H1 (cell line): ENCODE measurements at regions not wholly inside any gene's neighbourhood (a gene's known extent, or its start where the extent isn't known, plus 50 kb on each side); places are given as distances from the start of the nearest gene placed in this dataset.

ENCODE experiments used
- CTCF ChIA-PET: fragments of 300-600 bp; sonication (Branson Sonifier 250); formaldehyde crosslinking; loops from one replicate; lab custom pipeline; 2021; ENCODE audit not compliant: partially characterized antibody; lab: Charles Lee
- POLR2A ChIA-PET: fragments of 300-600 bp; sonication (Branson Sonifier 250); formaldehyde crosslinking; loops from one replicate; lab custom pipeline; 2021; ENCODE audit warnings: inconsistent platforms; ENCODE audit not compliant: partially characterized antibody; lab: Charles Lee
- DNase-seq, 2 experiments: peaks; one replicate each; pipeline versions ENCODE4 v3.0.0 to v3.0.0-alpha.2; 2010 to 2022; ENCODE audit warnings: low spot score in 2 of 2, low read depth in 1 of 2, mixed read lengths in 1 of 2
- FAIRE-seq: peaks from 2 replicates; lab custom pipeline; 2011; peaks lifted over from hg19 to GRCh38; lab: Jason Lieb, UNC
- H2AFZ ChIP-seq: 2 replicates; pipeline ENCODE4 v1.8.1; 2012; ENCODE audit warnings: low read length, inconsistent platforms
- H2AK5ac ChIP-seq: 2 replicates; pipeline ENCODE4 v1.6.1; 2013; ENCODE audit warnings: low read depth, low read length
- H2BK120ac ChIP-seq: replicated peaks from 2 replicates; pipeline ENCODE3; 2013; ENCODE audit warnings: low read depth, low read length, inconsistent platforms
- H2BK12ac ChIP-seq: 2 replicates; pipeline ENCODE4 v1.6.1; 2013; ENCODE audit warnings: low read depth, low read length
- H2BK15ac ChIP-seq: 2 replicates; pipeline ENCODE4 v1.6.1; 2013; ENCODE audit warnings: low read length
- H2BK20ac ChIP-seq: 2 replicates; pipeline ENCODE4 v1.6.1; 2013; ENCODE audit warnings: low read length
- H2BK5ac ChIP-seq: 2 replicates; pipeline ENCODE4 v1.6.1; 2013; ENCODE audit warnings: low read depth, low read length
- H3K14ac ChIP-seq: 2 replicates; pipeline ENCODE4 v1.6.1; 2013; ENCODE audit warnings: inconsistent platforms; ENCODE audit not compliant: insufficient read length
- H3K18ac ChIP-seq: 2 replicates; pipeline ENCODE4 v1.6.1; 2013; ENCODE audit warnings: low read length; ENCODE audit errors: extremely low read depth
- H3K23ac ChIP-seq: 2 replicates; pipeline ENCODE4 v1.6.1; 2013; ENCODE audit warnings: inconsistent platforms; ENCODE audit not compliant: insufficient read length
- H3K23me2 ChIP-seq: 2 replicates; pipeline ENCODE4 v1.6.1; 2013; ENCODE audit warnings: low read depth, low read length
- H3K27ac ChIP-seq: 2 replicates; pipeline ENCODE4 v1.6.1; 2011; ENCODE audit warnings: low read depth, low read length, inconsistent platforms
- H3K27me3 ChIP-seq, 4 experiments: replicated peaks in 1 of 4; 1 replicate in 1 of 4; 2 replicates in 3 of 4; pipeline versions ENCODE4 v1.6.1 to v1.8.1; 2011 to 2013; ENCODE audit warnings: low read length in 3 of 4, mild to moderate bottlenecking in 3 of 4, inconsistent platforms in 2 of 4, mixed read lengths in 2 of 4, moderate library complexity in 1 of 4; ENCODE audit not compliant: control insufficient read depth in 3 of 4, insufficient read depth in 3 of 4; ENCODE audit errors: extremely low read depth in 1 of 4
- H3K36me3 ChIP-seq, 4 experiments: 2 replicates each; pipeline versions ENCODE4 v1.6.1 to v1.8.1; 2011 to 2013; ENCODE audit warnings: mild to moderate bottlenecking in 4 of 4, low read length in 3 of 4, moderate library complexity in 2 of 4, control low read depth in 1 of 4, inconsistent platforms in 1 of 4; ENCODE audit not compliant: insufficient read depth in 4 of 4, control insufficient read depth in 2 of 4
- H3K4ac ChIP-seq: replicated peaks from 2 replicates; pipeline ENCODE3; 2013; ENCODE audit warnings: low read length, low read depth, mixed read lengths, inconsistent platforms; ENCODE audit not compliant: insufficient read length
- H3K4me1 ChIP-seq, 4 experiments: replicated peaks in 1 of 4; 1 replicate in 1 of 4; 2 replicates in 3 of 4; pipeline versions ENCODE4 v1.6.1 to v1.8.1; 2011 to 2013; ENCODE audit warnings: low read length in 3 of 4, inconsistent platforms in 2 of 4, mixed read lengths in 1 of 4; ENCODE audit not compliant: insufficient read depth in 4 of 4, control insufficient read depth in 3 of 4
- H3K4me2 ChIP-seq, 2 experiments: 2 replicates each; pipeline versions ENCODE4 v1.6.1 to v1.8.1; 2011 to 2013; ENCODE audit warnings: low read depth in 2 of 2, low read length in 2 of 2, control low read depth in 1 of 2, inconsistent platforms in 1 of 2, mild to moderate bottlenecking in 1 of 2; ENCODE audit not compliant: insufficient read depth in 1 of 2
- H3K4me3 ChIP-seq, 4 experiments: fragments of 200-600, 300-600 bp in 1 of 4; sonication (generic), shearing (Covaris generic), sonication (Bioruptor Twin) in 1 of 4; 2 replicates each; pipeline versions ENCODE4 v1.5.1 to v1.8.1; 2011 to 2016; ENCODE audit warnings: low read length in 4 of 4, low read depth in 3 of 4, control low read depth in 2 of 4, inconsistent platforms in 2 of 4, mild to moderate bottlenecking in 2 of 4, mixed read lengths in 1 of 4, moderate library complexity in 1 of 4; ENCODE audit not compliant: insufficient read depth in 2 of 4; ENCODE audit errors: extremely low read depth in 1 of 4
- H3K56ac ChIP-seq: replicated peaks from 2 replicates; pipeline ENCODE3; 2013; ENCODE audit warnings: low read depth, mild to moderate bottlenecking, mixed read lengths, low read length, inconsistent platforms; ENCODE audit not compliant: insufficient read length
- H3K79me1 ChIP-seq: 2 replicates; pipeline ENCODE4 v1.6.1; 2013; ENCODE audit warnings: low read depth, low read length, control low read depth
- H3K79me2 ChIP-seq, 2 experiments: 2 replicates each; pipeline versions ENCODE4 v1.6.1 to v1.8.1; 2012 to 2013; ENCODE audit warnings: low read length in 2 of 2, mild to moderate bottlenecking in 2 of 2, inconsistent platforms in 1 of 2; ENCODE audit not compliant: insufficient read depth in 2 of 2, control insufficient read depth in 1 of 2
- H3K9ac ChIP-seq, 4 experiments: replicated peaks in 1 of 4; 1 replicate in 1 of 4; 2 replicates in 3 of 4; pipeline versions ENCODE4 v1.6.1 to v1.8.1; 2011 to 2013; ENCODE audit warnings: low read depth in 3 of 4, low read length in 3 of 4, control low read depth in 2 of 4, mild to moderate bottlenecking in 2 of 4, moderate library complexity in 2 of 4, inconsistent platforms in 1 of 4; ENCODE audit errors: extremely low read depth in 1 of 4
- H3K9me3 ChIP-seq, 2 experiments: 2 replicates each; pipeline versions ENCODE4 v1.6.1 to v1.8.1; 2012 to 2013; ENCODE audit warnings: mild to moderate bottlenecking in 2 of 2, moderate library complexity in 2 of 2, control low read depth in 1 of 2, inconsistent platforms in 1 of 2, low read depth in 1 of 2, low read length in 1 of 2, mixed read lengths in 1 of 2; ENCODE audit not compliant: insufficient read depth in 2 of 2
- H4K20me1 ChIP-seq, 2 experiments: replicated peaks in 1 of 2; 2 replicates each; pipeline versions ENCODE3 to v1.8.1; 2011 to 2013; ENCODE audit warnings: inconsistent platforms in 2 of 2, low read length in 2 of 2, mild to moderate bottlenecking in 1 of 2; ENCODE audit not compliant: insufficient read depth in 2 of 2, control insufficient read depth in 1 of 2
- H4K5ac ChIP-seq: 2 replicates; pipeline ENCODE4 v1.6.1; 2013; ENCODE audit warnings: low read length, low read depth, mixed read lengths, inconsistent platforms; ENCODE audit not compliant: insufficient read length
- H4K8ac ChIP-seq: 2 replicates; pipeline ENCODE4 v1.8.0; 2013; ENCODE audit warnings: mild to moderate bottlenecking, moderate library complexity, low read length, inconsistent platforms; ENCODE audit not compliant: insufficient read depth; ENCODE audit errors: extremely low read depth
- H4K91ac ChIP-seq: replicated peaks from 2 replicates; pipeline ENCODE3; 2013; ENCODE audit warnings: low read length, mixed read lengths, inconsistent platforms; ENCODE audit not compliant: insufficient read length
- ASH2L ChIP-seq: fragments of 200-600, 300-600 bp; sonication (generic); IDR thresholded peaks from one replicate; pipeline ENCODE4 v1.7.1; 2017; ENCODE audit warnings: low read length
- CTCF ChIP-seq, 3 experiments: IDR thresholded peaks; 1 replicate in 2 of 3; 2 replicates in 1 of 3; pipeline versions ENCODE4 v1.5.1 to v1.6.1; 2011; ENCODE audit warnings: low read length in 3 of 3, mild to moderate bottlenecking in 3 of 3, inconsistent platforms in 2 of 3, low read depth in 1 of 3, moderate library complexity in 1 of 3; ENCODE audit not compliant: insufficient read depth in 1 of 3; ENCODE audit errors: control extremely low read depth in 1 of 3
- FOSL1 ChIP-seq: IDR thresholded peaks from 2 replicates; pipeline ENCODE4 v1.6.1; 2011; ENCODE audit warnings: mild to moderate bottlenecking, low read depth, low read length, moderate library complexity; ENCODE audit not compliant: insufficient read depth
- KDM5A ChIP-seq: fragments of 200-600 bp; IDR thresholded peaks from 2 replicates; pipeline ENCODE4 v1.7.1; 2012; ENCODE audit warnings: mild to moderate bottlenecking, low read length, inconsistent platforms, mixed read lengths
- POLR2AphosphoS5 ChIP-seq: IDR thresholded peaks from 2 replicates; pipeline ENCODE4 v1.6.1; 2011; ENCODE audit warnings: low read depth, low read length
- RFX5 ChIP-seq: IDR thresholded peaks from 2 replicates; pipeline ENCODE4 v1.6.1; 2011; ENCODE audit warnings: low read depth, low read length, improper control_type of control experiment, borderline replicate concordance
- TAF7 ChIP-seq: optimal IDR thresholded peaks from 2 replicates; pipeline ENCODE3; 2011; ENCODE audit warnings: low read depth, mild to moderate bottlenecking, inconsistent platforms, low read length, moderate library complexity, borderline replicate concordance
- TBP ChIP-seq: IDR thresholded peaks from 2 replicates; pipeline ENCODE4 v1.6.1; 2011; ENCODE audit warnings: low read depth, low read length, improper control_type of control experiment
- TCF12 ChIP-seq: IDR thresholded peaks from 2 replicates; pipeline ENCODE4 v1.6.1; 2011; ENCODE audit warnings: low read depth, mild to moderate bottlenecking, low read length
- TEAD4 ChIP-seq: IDR thresholded peaks from 2 replicates; pipeline ENCODE4 v1.6.1; 2012; ENCODE audit warnings: low read depth, low read length, inconsistent platforms, mixed read lengths
- USF2 ChIP-seq: IDR thresholded peaks from 2 replicates; pipeline ENCODE4 v1.6.1; 2011; ENCODE audit warnings: low read length, improper control_type of control experiment
- WGBS, 2 experiments: shearing (Covaris generic) in 1 of 2; methylation state at CpG; one replicate each; pipeline versions ENCODE4 v1.1.6 to v1.1.7; 2013 to 2015; ENCODE audit warnings: low lambda C conversion rate in 2 of 2, mixed read lengths in 2 of 2, inconsistent platforms in 1 of 2, low coverage in 1 of 2, missing lambda C conversion rate in 1 of 2; ENCODE audit not compliant: insufficient replicate concordance in 2 of 2, insufficient coverage in 1 of 2, insufficient read length in 1 of 2; ENCODE audit errors: extremely low coverage in 1 of 2, missing lambda C conversion rate in 1 of 2; 5-methylcytosine and 5-hydroxymethylcytosine counted together

- Histone ChIP-seq H2BK120ac (no peak overlapping the region), H4K5ac (no peak overlapping the region), H3K56ac (no peak overlapping the region), H3K79me2 (no peaks in the 10 kb centered on the region), H3K4ac (no peak overlapping the region), H4K20me1 (no peaks in the 10 kb centered on the region), H3K27me3 (no peaks in the 10 kb centered on the region; a peak in 1 of 7 replicates), H3K23me2 (no peaks in the 10 kb centered on the region; the same call in 1 of the 2 replicates), H4K91ac (no peak overlapping the region), H2AFZ (no peak overlapping the region), H3K9ac (no peak overlapping the region), H3K4me2 (no peak overlapping the region), H2AK5ac (no peak overlapping the region), H3K23ac (no peak overlapping the region), H3K18ac (no peak overlapping the region), H3K36me3 (no peaks in the 10 kb centered on the region), H4K8ac (no peak overlapping the region), H2BK5ac (no peak overlapping the region), H3K27ac (no peak overlapping the region), H2BK12ac (no peak overlapping the region), H3K9me3 (peaks cover 0 to 2% of the 10 kb centered on the region in 2 experiments; a peak in 1 of 4 replicates), H2BK15ac (no peak overlapping the region), H3K4me1 (peaks cover 0 to 7% (median 3%) of the 10 kb centered on the region in 4 experiments; a peak in 5 of 7 replicates), H3K14ac (no peak overlapping the region), H3K4me3 (no peak overlapping the region), H3K79me1 (no peaks in the 10 kb centered on the region), H2BK20ac (no peak overlapping the region)
- FAIRE-seq, result no peak
- no peak for DNase-seq
- ChIA-PET POLR2A (no interaction called here), CTCF (interaction anchor here (2.2 kb wide), 1 partner anchor 12 kb away, joined by 6 read pairs; no protein-coding TSS in a partner anchor)
- 86% methylated on average over 7 of the region's 9 CpGs; no CpG with 5 or more reads in 1 of the 2 experiments for WGBS, 2 experiments
- TF ChIP-seq FOSL1, result no peak
- TF ChIP-seq USF2, result no peak
- TF ChIP-seq TCF12, result no peak
- TF ChIP-seq ASH2L, result no peak
- no peak for TF ChIP-seq TAF7
- TF ChIP-seq RFX5, result no peak
- no peak for TF ChIP-seq KDM5A
- no peak for TF ChIP-seq POLR2AphosphoS5
- no peak for TF ChIP-seq CTCF (IDR thresholded peaks at IDR 0.05; ENCODE audit: control extremely low read depth in 1 of 3, insufficient read depth in 1 of 3, low read depth in 1 of 3, low read length in 3 of 3)
- no peak for TF ChIP-seq TBP
- no peak for TF ChIP-seq TEAD4
These were observed 70.5 kb upstream of the DIO3 start for GRCh38 chr14:101490771-101491170.
